ENCODE measurements at regions not wholly inside any gene's neighbourhood (a gene's known extent, or its start where the extent isn't known, plus 50 kb on each side); places are given as distances from the start of the nearest gene placed in this dataset.
A peak's percentile ranks its signal among the peaks of the same experiment; 100 is the strongest.
"Not testable (repeated sequence)": the region's sequence is repeated elsewhere in the genome, so short reads cannot be mapped to it uniquely, and the experiment has no call there.

GRCh38 chr12:38162708-38163441, 153.7 kb upstream of the ALG10B start:
- peak in 1 of 2 donors; percentile 12 for DNase-seq
- no peak overlapping the region for H3K27ac ChIP-seq
- no peaks in the 10 kb centered on the region for H3K9me3 ChIP-seq
- no peaks in the 10 kb centered on the region for H3K4me1 ChIP-seq
- H3K27me3 ChIP-seq, result no peaks in the 10 kb centered on the region
- H3K4me3 ChIP-seq, result no peak overlapping the region
- H3K36me3 ChIP-seq, result no peaks in the 10 kb centered on the region
- intact Hi-C loops (cut with DNase I; ENCODE audit: low total_unique reads), result no loop called here
- TF ChIP-seq POLR2A (IDR thresholded peaks at IDR 0.05) (no peak), CTCF (IDR thresholded peaks at IDR 0.05) (no peak)

GRCh38 chr12:38163442-38163801, 153.2 kb upstream of the ALG10B start:
- Histone ChIP-seq H3K27ac (no peak overlapping the region), H3K4me1 (no peaks in the 10 kb centered on the region), H3K4me3 (no peak overlapping the region), H3K9me3 (no peaks in the 10 kb centered on the region), H3K36me3 (no peaks in the 10 kb centered on the region), H3K27me3 (no peaks in the 10 kb centered on the region)
- intact Hi-C loops (cut with DNase I; ENCODE audit: low total_unique reads), result no loop called here
- TF ChIP-seq POLR2A (IDR thresholded peaks at IDR 0.05) (no peak), CTCF (IDR thresholded peaks at IDR 0.05) (no peak)
- no peak for DNase-seq

GRCh38 chr12:38166225-38166624, 150.3 kb upstream of the ALG10B start:
- Histone ChIP-seq H3K4me1 (no peaks in the 10 kb centered on the region), H3K9me3 (no peaks in the 10 kb centered on the region), H3K27ac (no peak overlapping the region), H3K36me3 (no peaks in the 10 kb centered on the region), H3K27me3 (no peaks in the 10 kb centered on the region), H3K4me3 (no peak overlapping the region)
- intact Hi-C loops (cut with DNase I; ENCODE audit: low total_unique reads), result no loop called here
- DNase-seq, result no peak
- TF ChIP-seq POLR2A (IDR thresholded peaks at IDR 0.05) (no peak), CTCF (IDR thresholded peaks at IDR 0.05) (no peak)

- Histone ChIP-seq H3K4me3 (no peak overlapping the region), H3K36me3 (no peaks in the 10 kb centered on the region), H3K9me3 (no peaks in the 10 kb centered on the region), H3K4me1 (no peaks in the 10 kb centered on the region), H3K27me3 (no peaks in the 10 kb centered on the region), H3K27ac (no peak overlapping the region)
- DNase-seq, result no peak
- intact Hi-C loops (cut with DNase I; ENCODE audit: low total_unique reads), result no loop called here
- TF ChIP-seq POLR2A (IDR thresholded peaks at IDR 0.05) (no peak), CTCF (IDR thresholded peaks at IDR 0.05) (no peak)
Observed at GRCh38 chr12:38175538-38175937, 141.0 kb upstream of the ALG10B start.

- intact Hi-C loops (cut with DNase I; ENCODE audit: low total_unique reads); H3K27ac ChIP-seq: not testable (repeated sequence)
Observed at GRCh38 chr12:38183617-38184016, 133.0 kb upstream of the ALG10B start.

GRCh38 chr12:38197286-38197685, 119.3 kb upstream of the ALG10B start:
- H3K9me3 ChIP-seq; H3K27me3 ChIP-seq; intact Hi-C loops (cut with DNase I; ENCODE audit: low total_unique reads); H3K4me1 ChIP-seq; H3K4me3 ChIP-seq; H3K27ac ChIP-seq; DNase-seq; H3K36me3 ChIP-seq: not testable (repeated sequence)

More at GRCh38 chr12:38183617-38184016, 133.0 kb upstream of the ALG10B start:
- DNase-seq, H3K4me3 ChIP-seq, H3K36me3 ChIP-seq, H3K27me3 ChIP-seq, H3K4me1 ChIP-seq, H3K9me3 ChIP-seq: not testable (repeated sequence)

Data from uterus (tissue), 3 donors.